Activated CD8-positive, alpha-beta memory T cell treated with anti-CD3 and anti-CD28 coated beads for 48 hours (primary cell): ENCODE measurements at regions not wholly inside any gene's neighbourhood (a gene's known extent, or its start where the extent isn't known, plus 50 kb on each side); places are given as distances from the start of the nearest gene placed in this dataset.

Source experiments
- DNase-seq, 3 experiments: peaks; one replicate each; pipeline ENCODE4 v3.0.0-alpha.2; 2020; ENCODE audit warnings: low read depth in 2 of 3, low spot score in 2 of 3

GRCh38 chr10:43885252-43885651 lies 236.6 kb upstream of the ZNF32 start:
- no peak for DNase-seq

- no peak for DNase-seq
These were observed 235.9 kb upstream of the ZNF32 start for GRCh38 chr10:43884501-43885105.

GRCh38 chr10:43882711-43883110 lies 234.0 kb upstream of the ZNF32 start:
- DNase-seq = no peak

- DNase-seq = no peak
These were observed 233.0 kb upstream of the ZNF32 start for GRCh38 chr10:43881657-43882056.

- no peak for DNase-seq
These were observed 231.5 kb upstream of the ZNF32 start for GRCh38 chr10:43880160-43880559.

- DNase-seq = no peak
These were observed 231.1 kb upstream of the ZNF32 start for GRCh38 chr10:43879742-43880141.

- DNase-seq = no peak
These were observed 230.5 kb upstream of the ZNF32 start for GRCh38 chr10:43879162-43879561.

- DNase-seq = no peak
These were observed 229.7 kb upstream of the ZNF32 start for GRCh38 chr10:43878386-43878785.

GRCh38 chr10:43876976-43877375 lies 228.3 kb upstream of the ZNF32 start:
- DNase-seq = no peak

- no peak for DNase-seq
These were observed 226.3 kb upstream of the ZNF32 start for GRCh38 chr10:43874984-43875383.

- no peak for DNase-seq
These were observed 225.0 kb upstream of the ZNF32 start for GRCh38 chr10:43873717-43874116.

- DNase-seq = no peak
These were observed 224.0 kb upstream of the ZNF32 start for GRCh38 chr10:43872644-43873043.

GRCh38 chr10:43871545-43871944 lies 222.9 kb upstream of the ZNF32 start:
- no peak for DNase-seq

- no peak for DNase-seq
These were observed 222.3 kb upstream of the ZNF32 start for GRCh38 chr10:43870968-43871439.

GRCh38 chr10:43869669-43870322 lies 221.1 kb upstream of the ZNF32 start:
- no peak for DNase-seq

GRCh38 chr10:43868952-43869351 lies 220.3 kb upstream of the ZNF32 start:
- DNase-seq = no peak

GRCh38 chr10:43867667-43868565 lies 219.2 kb upstream of the ZNF32 start:
- DNase-seq = no peak

- no peak for DNase-seq
These were observed 218.4 kb upstream of the ZNF32 start for GRCh38 chr10:43867113-43867512.

- no peak for DNase-seq
These were observed 218.0 kb upstream of the ZNF32 start for GRCh38 chr10:43866712-43867111.

- DNase-seq = no peak
These were observed 216.8 kb upstream of the ZNF32 start for GRCh38 chr10:43865265-43866135.

- no peak for DNase-seq
These were observed 216.0 kb upstream of the ZNF32 start for GRCh38 chr10:43864656-43865055.
